ENCODE measurements at regions not wholly inside any gene's neighbourhood (a gene's known extent, or its start where the extent isn't known, plus 50 kb on each side); places are given as distances from the start of the nearest gene placed in this dataset.
"Not testable (repeated sequence)": the region's sequence is repeated elsewhere in the genome, so short reads cannot be mapped to it uniquely, and the experiment has no call there.

DNA sequence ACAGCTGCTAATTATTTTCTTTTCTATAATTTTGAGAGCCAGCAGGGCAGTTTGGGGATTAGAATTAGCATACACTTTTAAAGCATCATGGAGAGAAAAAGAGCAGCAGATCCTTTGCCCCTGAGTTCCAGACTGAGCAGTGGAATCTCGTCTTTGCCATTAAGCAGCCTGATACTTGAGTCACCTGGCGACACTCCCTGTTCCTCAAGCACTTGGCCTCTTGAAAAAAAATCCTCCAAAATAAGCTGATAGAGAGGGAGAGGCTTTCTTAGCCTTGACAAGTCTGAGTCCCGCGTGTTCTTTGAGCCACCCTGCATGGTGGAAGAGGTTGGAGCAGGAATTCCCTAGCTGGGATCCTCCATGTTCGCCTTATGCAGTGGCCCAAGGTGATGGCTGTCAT, 398.3 kb downstream of the IRX2 start:
- H3K4me3 ChIP-seq (ENCODE audit: low read depth, low read length), result no peak overlapping the region
- H3K79me2 ChIP-seq (ENCODE audit: control insufficient read depth, insufficient read depth, low read length, unreplicated experiment), result no peaks in the 10 kb centered on the region
- H3K36me3 ChIP-seq (ENCODE audit: insufficient read depth, low read length), result no peaks in the 10 kb centered on the region
- H2AFZ ChIP-seq (ENCODE audit: low read length, unreplicated experiment), result no peak overlapping the region
- no peaks in the 10 kb centered on the region for H3K4me1 ChIP-seq (ENCODE audit: control insufficient read depth, insufficient read depth, low read length, unreplicated experiment)
- no peaks in the 10 kb centered on the region for H3K27me3 ChIP-seq (ENCODE audit: insufficient read depth, low read length)
- no peak overlapping the region for H3K27ac ChIP-seq (ENCODE audit: low read depth, low read length)

DNA sequence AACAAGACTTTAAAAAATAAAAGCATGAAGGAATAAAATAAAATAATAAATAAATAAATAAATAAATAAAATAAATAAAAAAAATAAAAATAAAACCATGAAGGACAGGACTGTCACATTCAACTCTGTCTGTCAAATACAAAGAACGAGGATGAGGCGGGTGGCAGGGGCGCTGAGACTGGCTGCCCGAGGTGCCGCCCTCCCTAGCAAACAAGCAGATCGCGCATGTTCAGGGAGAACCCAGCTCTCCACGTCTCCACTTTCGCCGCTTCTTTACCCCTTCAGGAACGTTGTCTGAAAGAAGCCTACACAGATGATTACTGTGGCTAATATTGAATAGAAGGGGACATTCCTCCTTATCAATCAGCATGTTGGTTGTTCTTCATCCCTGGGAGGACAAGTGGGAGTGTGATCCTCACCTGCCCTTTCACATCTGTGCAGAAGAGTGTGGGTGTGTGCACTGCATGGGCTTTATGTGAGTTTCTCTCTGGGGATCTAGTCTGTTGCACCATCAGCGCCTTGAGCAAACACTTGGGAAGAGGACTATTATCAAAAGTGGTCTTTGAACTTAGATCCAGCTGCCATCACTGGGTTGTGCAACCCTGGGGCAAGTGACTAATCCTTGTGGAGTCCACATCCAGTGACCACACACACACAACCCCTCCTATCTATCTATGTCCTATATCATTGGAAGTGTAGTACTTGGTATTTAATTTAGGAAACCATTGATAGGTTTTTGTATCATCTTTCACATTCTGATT, 399.2 kb downstream of the IRX2 start:
- H3K27me3 ChIP-seq (ENCODE audit: insufficient read depth, low read length), result no peaks in the 10 kb centered on the region
- no peak overlapping the region for H2AFZ ChIP-seq (ENCODE audit: low read length, unreplicated experiment)

DNA sequence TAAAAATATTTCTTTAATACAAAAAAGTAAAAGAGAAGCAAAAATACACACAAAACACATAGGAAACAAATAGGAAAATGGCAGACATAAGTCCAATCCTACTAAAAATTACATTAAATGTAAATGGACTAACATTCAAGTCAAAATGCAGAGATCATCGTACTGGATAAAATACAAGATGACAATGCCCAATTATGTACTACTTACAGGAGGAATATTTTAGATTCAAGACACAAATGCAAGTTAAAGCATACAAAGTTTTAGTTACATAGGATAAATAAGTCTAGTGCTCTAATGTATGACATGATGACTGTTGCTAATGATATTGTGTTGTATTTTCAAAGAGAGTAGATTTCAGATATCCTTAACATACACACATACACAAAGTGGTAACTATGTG, 401.7 kb downstream of the IRX2 start:
- not testable (repeated sequence) for H3K79me2 ChIP-seq (ENCODE audit: control insufficient read depth, insufficient read depth, low read length, unreplicated experiment); H3K36me3 ChIP-seq (ENCODE audit: insufficient read depth, low read length); H3K27ac ChIP-seq (ENCODE audit: low read depth, low read length); H3K4me1 ChIP-seq (ENCODE audit: control insufficient read depth, insufficient read depth, low read length, unreplicated experiment); H2AFZ ChIP-seq (ENCODE audit: low read length, unreplicated experiment); H3K4me3 ChIP-seq (ENCODE audit: low read depth, low read length); H3K27me3 ChIP-seq (ENCODE audit: insufficient read depth, low read length)

More for the DNA sequence above, 399.2 kb downstream of the IRX2 start:
- H3K36me3 ChIP-seq (ENCODE audit: insufficient read depth, low read length), result no peaks in the 10 kb centered on the region
- no peak overlapping the region for H3K27ac ChIP-seq (ENCODE audit: low read depth, low read length)
- H3K79me2 ChIP-seq (ENCODE audit: control insufficient read depth, insufficient read depth, low read length, unreplicated experiment), result no peaks in the 10 kb centered on the region
- H3K4me1 ChIP-seq (ENCODE audit: control insufficient read depth, insufficient read depth, low read length, unreplicated experiment), result no peaks in the 10 kb centered on the region
- no peak overlapping the region for H3K4me3 ChIP-seq (ENCODE audit: low read depth, low read length)

DNA sequence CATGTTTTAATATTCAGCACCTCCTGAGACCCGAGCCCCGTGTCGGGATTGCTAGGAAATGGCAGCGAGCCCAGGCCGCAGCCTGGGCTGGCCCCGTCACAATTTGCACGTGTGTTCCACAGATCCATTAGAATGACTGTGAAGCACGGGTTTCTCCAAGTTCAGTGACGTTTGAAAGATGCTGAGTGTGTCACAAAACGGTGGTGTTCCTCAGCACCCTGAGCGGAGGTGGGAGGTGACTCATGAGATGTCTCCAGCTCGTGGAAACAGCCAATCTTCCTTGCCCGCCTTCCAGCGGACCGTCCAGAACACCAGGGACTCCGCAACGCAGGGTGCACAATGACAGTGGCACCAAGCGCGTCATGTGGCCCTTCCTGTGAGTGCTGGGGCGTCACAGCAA, 412.8 kb downstream of the IRX2 start:
- H3K4me3 ChIP-seq (ENCODE audit: low read depth, low read length), result no peak overlapping the region
- H3K27ac ChIP-seq (ENCODE audit: low read depth, low read length), result no peak overlapping the region
- H3K27me3 ChIP-seq (ENCODE audit: insufficient read depth, low read length), result no peaks in the 10 kb centered on the region
- H3K4me1 ChIP-seq (ENCODE audit: control insufficient read depth, insufficient read depth, low read length, unreplicated experiment), result no peaks in the 10 kb centered on the region
- no peaks in the 10 kb centered on the region for H3K79me2 ChIP-seq (ENCODE audit: control insufficient read depth, insufficient read depth, low read length, unreplicated experiment)
- H2AFZ ChIP-seq (ENCODE audit: low read length, unreplicated experiment), result no peak overlapping the region
- no peaks in the 10 kb centered on the region for H3K36me3 ChIP-seq (ENCODE audit: insufficient read depth, low read length)

DNA sequence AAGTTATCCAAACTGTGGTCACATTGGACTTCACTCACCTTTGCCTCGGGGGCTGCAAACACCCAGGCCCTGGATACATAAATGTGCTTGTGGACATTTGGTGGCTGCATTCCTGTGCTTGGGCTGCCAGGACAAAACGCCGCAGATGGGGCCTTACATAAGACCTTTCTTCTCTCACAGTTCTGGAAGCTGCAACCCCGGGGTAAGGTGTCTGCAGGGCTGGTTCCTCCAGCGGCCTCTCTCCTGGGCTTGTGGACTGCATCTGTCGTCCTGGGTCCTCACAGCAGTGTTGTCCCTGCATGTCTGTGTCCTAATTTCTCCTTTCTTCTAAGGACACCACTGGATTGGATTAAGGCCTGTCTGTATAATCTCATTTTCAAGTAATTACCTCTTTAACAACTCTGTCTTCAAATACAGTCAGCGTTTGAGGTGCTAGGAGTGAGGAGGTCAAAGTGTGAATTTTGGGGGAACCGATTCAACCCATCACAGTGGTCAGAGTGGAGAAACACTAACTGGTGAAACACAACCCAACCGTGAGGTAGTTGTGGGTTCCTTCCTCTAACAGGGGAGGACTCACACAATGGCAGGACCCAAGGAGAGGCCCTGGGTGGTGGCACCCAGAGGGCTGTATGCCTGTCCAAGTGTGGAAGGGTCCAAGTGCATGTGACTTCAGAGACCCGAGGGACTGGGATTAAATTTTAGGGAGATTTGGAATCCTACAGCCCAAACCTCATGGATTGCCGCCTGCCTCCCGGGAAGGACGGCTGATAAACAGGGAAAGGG, 415.6 kb downstream of the IRX2 start:
- Histone ChIP-seq H3K27ac (ENCODE audit: low read depth, low read length) (no peak overlapping the region), H3K4me1 (ENCODE audit: control insufficient read depth, insufficient read depth, low read length, unreplicated experiment) (no peaks in the 10 kb centered on the region), H3K4me3 (ENCODE audit: low read depth, low read length) (no peak overlapping the region), H2AFZ (ENCODE audit: low read length, unreplicated experiment) (no peak overlapping the region), H3K36me3 (ENCODE audit: insufficient read depth, low read length) (no peaks in the 10 kb centered on the region), H3K79me2 (ENCODE audit: control insufficient read depth, insufficient read depth, low read length, unreplicated experiment) (no peaks in the 10 kb centered on the region), H3K27me3 (ENCODE audit: insufficient read depth, low read length) (no peaks in the 10 kb centered on the region)

DNA sequence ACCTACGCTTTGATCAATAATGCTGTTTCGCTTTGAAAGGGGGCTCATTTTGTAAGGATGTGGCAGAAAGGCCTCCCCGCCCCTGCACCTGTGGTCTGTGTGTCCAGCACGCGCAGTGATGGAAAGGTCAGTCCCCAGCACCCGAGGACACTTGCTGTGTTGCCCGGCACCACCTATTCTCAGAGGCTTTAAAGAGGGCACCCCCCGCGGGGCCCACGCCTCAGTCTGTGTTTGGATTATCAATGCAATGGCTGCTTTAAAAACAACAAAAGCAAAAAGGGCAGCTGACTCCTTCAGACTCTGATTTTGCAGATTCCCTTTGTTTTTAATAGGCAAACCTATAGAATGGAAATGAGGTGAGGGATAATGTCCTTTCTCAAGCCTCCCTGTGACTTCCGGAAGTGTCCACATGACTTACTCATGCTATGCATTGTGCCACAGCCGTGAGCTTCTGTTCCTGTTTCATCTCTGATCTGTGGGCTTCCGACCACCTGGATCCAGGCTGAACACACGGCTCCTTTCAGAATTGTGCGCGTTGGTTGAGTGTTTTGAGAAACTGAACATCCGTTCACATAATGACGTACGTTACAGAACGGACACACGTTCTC, 416.2 kb downstream of the IRX2 start:
- no peaks in the 10 kb centered on the region for H3K4me1 ChIP-seq (ENCODE audit: control insufficient read depth, insufficient read depth, low read length, unreplicated experiment)
- H3K4me3 ChIP-seq (ENCODE audit: low read depth, low read length), result no peak overlapping the region
- H3K79me2 ChIP-seq (ENCODE audit: control insufficient read depth, insufficient read depth, low read length, unreplicated experiment), result no peaks in the 10 kb centered on the region
- no peaks in the 10 kb centered on the region for H3K27me3 ChIP-seq (ENCODE audit: insufficient read depth, low read length)
- H3K27ac ChIP-seq (ENCODE audit: low read depth, low read length), result no peak overlapping the region
- no peak overlapping the region for H2AFZ ChIP-seq (ENCODE audit: low read length, unreplicated experiment)
- no peaks in the 10 kb centered on the region for H3K36me3 ChIP-seq (ENCODE audit: insufficient read depth, low read length)

DNA sequence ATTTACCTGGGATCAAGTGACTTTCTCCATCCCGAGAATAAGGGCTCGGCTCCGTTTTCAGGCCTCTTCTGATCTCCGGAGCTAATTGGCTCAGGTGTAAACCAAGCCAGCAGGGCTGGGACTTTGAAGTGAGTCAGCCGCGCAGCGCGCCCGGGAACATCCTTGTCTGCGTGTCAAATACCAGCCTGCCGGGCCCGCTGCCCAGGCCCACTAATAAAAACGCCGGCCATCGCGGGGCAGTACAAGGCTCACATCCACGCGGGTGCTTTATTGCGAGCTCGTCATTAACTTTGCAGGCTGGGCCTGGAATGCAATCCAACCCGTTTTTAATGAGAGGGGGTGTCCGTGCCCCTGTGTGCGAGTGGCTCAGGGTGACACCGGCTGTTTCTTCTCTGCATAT, 416.8 kb downstream of the IRX2 start:
- Histone ChIP-seq H3K79me2 (ENCODE audit: control insufficient read depth, insufficient read depth, low read length, unreplicated experiment) (no peaks in the 10 kb centered on the region), H3K27me3 (ENCODE audit: insufficient read depth, low read length) (no peaks in the 10 kb centered on the region), H3K27ac (ENCODE audit: low read depth, low read length) (no peak overlapping the region), H3K4me1 (ENCODE audit: control insufficient read depth, insufficient read depth, low read length, unreplicated experiment) (no peaks in the 10 kb centered on the region), H2AFZ (ENCODE audit: low read length, unreplicated experiment) (no peak overlapping the region), H3K36me3 (ENCODE audit: insufficient read depth, low read length) (no peaks in the 10 kb centered on the region), H3K4me3 (ENCODE audit: low read depth, low read length) (no peak overlapping the region)

DNA sequence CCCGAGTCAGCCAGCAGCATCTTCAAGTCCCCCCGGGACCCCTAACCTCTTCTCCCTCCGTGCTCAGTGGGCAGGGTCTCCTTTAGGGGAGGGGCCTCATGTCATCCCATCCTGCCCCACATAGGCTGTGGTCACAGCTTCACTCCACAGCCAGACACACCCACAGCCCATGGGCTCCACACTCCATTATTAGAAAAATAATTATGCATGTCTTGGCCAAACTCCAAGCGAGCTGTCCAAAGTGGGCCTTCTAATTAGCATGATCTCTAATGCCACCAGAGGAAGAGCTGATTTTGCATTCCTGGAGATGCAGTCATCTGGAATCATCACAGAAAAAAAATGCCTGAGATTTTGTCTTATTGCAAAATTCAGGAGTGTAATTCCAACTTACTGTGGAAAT, 418.2 kb downstream of the IRX2 start:
- Histone ChIP-seq H3K4me1 (ENCODE audit: control insufficient read depth, insufficient read depth, low read length, unreplicated experiment) (no peaks in the 10 kb centered on the region), H3K4me3 (ENCODE audit: low read depth, low read length) (no peak overlapping the region), H3K79me2 (ENCODE audit: control insufficient read depth, insufficient read depth, low read length, unreplicated experiment) (no peaks in the 10 kb centered on the region), H3K27me3 (ENCODE audit: insufficient read depth, low read length) (no peaks in the 10 kb centered on the region), H3K36me3 (ENCODE audit: insufficient read depth, low read length) (no peaks in the 10 kb centered on the region), H2AFZ (ENCODE audit: low read length, unreplicated experiment) (no peak overlapping the region), H3K27ac (ENCODE audit: low read depth, low read length) (no peak overlapping the region)

DNA sequence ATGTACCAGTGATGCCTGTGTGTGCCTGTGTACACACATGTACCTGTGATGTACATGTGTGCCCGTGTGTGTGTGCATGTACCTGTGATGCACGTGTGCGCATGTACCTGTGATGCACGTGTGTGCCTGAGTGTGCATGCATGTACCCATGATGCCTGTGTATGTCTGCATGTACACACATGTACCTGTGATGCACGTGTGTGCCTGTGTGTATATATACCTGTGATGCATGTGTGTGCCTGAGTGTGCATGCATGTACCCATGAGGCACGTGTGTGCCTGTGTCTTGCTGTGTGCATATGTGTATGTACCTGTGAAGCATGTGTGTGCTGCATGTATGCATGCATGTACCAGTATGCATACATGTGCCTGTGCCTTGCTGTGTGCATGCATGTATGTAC, 419.0 kb downstream of the IRX2 start:
- Histone ChIP-seq H3K27me3 (ENCODE audit: insufficient read depth, low read length) (no peaks in the 10 kb centered on the region), H3K4me1 (ENCODE audit: control insufficient read depth, insufficient read depth, low read length, unreplicated experiment) (no peaks in the 10 kb centered on the region), H3K79me2 (ENCODE audit: control insufficient read depth, insufficient read depth, low read length, unreplicated experiment) (no peaks in the 10 kb centered on the region), H3K36me3 (ENCODE audit: insufficient read depth, low read length) (no peaks in the 10 kb centered on the region), H2AFZ (ENCODE audit: low read length, unreplicated experiment) (no peak overlapping the region), H3K4me3 (ENCODE audit: low read depth, low read length) (no peak overlapping the region), H3K27ac (ENCODE audit: low read depth, low read length) (no peak overlapping the region)

DNA sequence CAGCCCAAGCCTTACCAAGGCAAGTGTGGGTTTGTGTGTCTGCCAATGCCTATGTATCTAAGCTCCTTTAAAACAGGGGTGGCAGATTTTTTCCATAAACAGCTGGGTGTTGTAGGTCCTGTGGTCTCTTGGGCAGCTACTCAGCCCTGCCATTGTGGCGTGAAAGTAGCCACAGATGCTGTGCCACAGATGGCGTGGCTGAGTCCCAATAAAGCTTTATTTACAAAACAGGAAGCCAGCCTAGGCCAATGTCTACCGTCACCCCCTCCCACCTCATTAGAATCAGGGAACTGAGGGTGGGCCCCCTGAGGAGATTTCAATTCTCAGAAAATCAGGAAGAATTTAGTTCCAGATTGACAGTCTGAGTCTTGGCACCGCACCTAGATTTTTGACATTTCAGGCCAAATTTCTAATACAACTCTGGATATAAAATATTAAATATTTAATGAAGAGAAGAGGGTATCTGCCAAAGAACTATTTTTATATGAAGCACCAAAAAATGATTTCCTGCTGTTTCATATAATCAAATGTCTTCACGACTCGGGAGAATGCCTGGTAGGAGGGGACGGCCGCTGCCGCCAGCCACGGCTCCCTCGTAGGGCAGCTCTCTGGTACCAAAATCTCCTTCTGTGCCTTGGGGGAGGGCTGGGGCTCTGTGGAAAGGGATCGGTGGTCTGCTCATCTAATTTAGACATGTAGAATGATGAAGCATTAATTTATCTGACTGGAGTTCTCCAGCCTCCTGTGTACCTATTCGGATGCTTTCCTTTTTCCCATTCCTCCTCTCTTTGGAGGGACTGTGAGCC, 420.9 kb downstream of the IRX2 start:
- H3K79me2 ChIP-seq (ENCODE audit: control insufficient read depth, insufficient read depth, low read length, unreplicated experiment), result no peaks in the 10 kb centered on the region

More for the DNA sequence above, 420.9 kb downstream of the IRX2 start:
- no peak overlapping the region for H3K4me3 ChIP-seq (ENCODE audit: low read depth, low read length)
- no peaks in the 10 kb centered on the region for H3K27me3 ChIP-seq (ENCODE audit: insufficient read depth, low read length)
- no peaks in the 10 kb centered on the region for H3K4me1 ChIP-seq (ENCODE audit: control insufficient read depth, insufficient read depth, low read length, unreplicated experiment)
- H3K36me3 ChIP-seq (ENCODE audit: insufficient read depth, low read length), result no peaks in the 10 kb centered on the region
- no peak overlapping the region for H2AFZ ChIP-seq (ENCODE audit: low read length, unreplicated experiment)
- H3K27ac ChIP-seq (ENCODE audit: low read depth, low read length), result no peak overlapping the region
